ENCODE measurements at regions not wholly inside any gene's neighbourhood (a gene's known extent, or its start where the extent isn't known, plus 50 kb on each side); places are given as distances from the start of the nearest gene placed in this dataset.

GRCh38 chr10:128463991-128464760 is 338.0 kb upstream of the MKI67 start (continued):
- TF ChIP-seq RAD21 (conservative IDR thresholded peaks at IDR 0.05) (no peak), SMC3 (conservative IDR thresholded peaks at IDR 0.05; ENCODE audit: poor library complexity) (no peak), POLR2AphosphoS5 (IDR thresholded peaks at IDR 0.05) (no peak), EP300 (conservative IDR thresholded peaks at IDR 0.05; ENCODE audit: poor library complexity, severe bottlenecking) (no peak)

GRCh38 chr10:128465697-128466096 is 339.5 kb upstream of the MKI67 start:
- no peak overlapping the region for H3K9ac ChIP-seq (ENCODE audit: low read length)
- H3K79me2 ChIP-seq (replicated peaks; ENCODE audit: insufficient read depth, low read length), result no peaks in the 10 kb centered on the region
- no peaks in the 10 kb centered on the region for H3K27me3 ChIP-seq (ENCODE audit: insufficient read depth, low read depth, low read length)
- no peaks in the 10 kb centered on the region for H3K9me3 ChIP-seq (ENCODE audit: low read length)
- H3K9me2 ChIP-seq (ENCODE audit: insufficient read depth, low read length), result no peaks in the 10 kb centered on the region
- no peak overlapping the region for H3K27ac ChIP-seq (ENCODE audit: low read length)
- H4K20me1 ChIP-seq (ENCODE audit: insufficient read depth), result no peaks in the 10 kb centered on the region
- H3K4me2 ChIP-seq (ENCODE audit: low read length), result no peak overlapping the region
- TF ChIP-seq MXI1 (conservative IDR thresholded peaks at IDR 0.05; ENCODE audit: poor library complexity, severe bottlenecking) (no peak), CTCF (IDR thresholded peaks at IDR 0.05; ENCODE audit: poor library complexity, severe bottlenecking) (no peak)
- H3F3A ChIP-seq (ENCODE audit: insufficient read depth, low read length, poor library complexity, severe bottlenecking), result no peaks in the 10 kb centered on the region
- H3K4me3 ChIP-seq (ENCODE audit: low read length), result no peak overlapping the region
- H2AFZ ChIP-seq (ENCODE audit: low read depth, low read length), result no peak overlapping the region
- H3K36me3 ChIP-seq (ENCODE audit: insufficient read depth, low read length), result no peaks in the 10 kb centered on the region

- Histone ChIP-seq H3K27ac (ENCODE audit: low read length) (no peak overlapping the region), H4K20me1 (ENCODE audit: insufficient read depth) (no peaks in the 10 kb centered on the region), H2AFZ (ENCODE audit: low read depth, low read length) (no peak overlapping the region), H3K9me2 (ENCODE audit: insufficient read depth, low read length) (no peaks in the 10 kb centered on the region), H3K9me3 (ENCODE audit: low read length) (no peaks in the 10 kb centered on the region), H3K27me3 (ENCODE audit: insufficient read depth, low read depth, low read length) (no peaks in the 10 kb centered on the region), H3K79me2 (replicated peaks; ENCODE audit: insufficient read depth, low read length) (no peaks in the 10 kb centered on the region), H3F3A (ENCODE audit: insufficient read depth, low read length, poor library complexity, severe bottlenecking) (no peaks in the 10 kb centered on the region), H3K9ac (ENCODE audit: low read length) (no peak overlapping the region), H3K4me2 (ENCODE audit: low read length) (no peak overlapping the region), H3K36me3 (ENCODE audit: insufficient read depth, low read length) (no peaks in the 10 kb centered on the region), H3K4me3 (ENCODE audit: low read length) (no peak overlapping the region)
- TF ChIP-seq CTCF (IDR thresholded peaks at IDR 0.05; ENCODE audit: poor library complexity, severe bottlenecking), result no peak
- TF ChIP-seq EZH2 (IDR thresholded peaks at IDR 0.05; ENCODE audit: borderline replicate concordance, insufficient read depth, low read length, poor library complexity, severe bottlenecking), result no peak
- no peak for TF ChIP-seq POLR2AphosphoS5 (IDR thresholded peaks at IDR 0.05)
- no peak for TF ChIP-seq MXI1 (conservative IDR thresholded peaks at IDR 0.05; ENCODE audit: poor library complexity, severe bottlenecking)
- TF ChIP-seq REST (IDR thresholded peaks at IDR 0.05; ENCODE audit: borderline replicate concordance), result no peak
- no peak for TF ChIP-seq TAF1 (IDR thresholded peaks at IDR 0.05; ENCODE audit: low read depth)
- no peak for TF ChIP-seq EP300 (conservative IDR thresholded peaks at IDR 0.05; ENCODE audit: poor library complexity, severe bottlenecking)
- no peak for TF ChIP-seq RAD21 (conservative IDR thresholded peaks at IDR 0.05)
- no peak for TF ChIP-seq SMC3 (conservative IDR thresholded peaks at IDR 0.05; ENCODE audit: poor library complexity)
Observed at GRCh38 chr10:128466831-128467371, 340.7 kb upstream of the MKI67 start.
